ENCODE measurements at regions not wholly inside any gene's neighbourhood (a gene's known extent, or its start where the extent isn't known, plus 50 kb on each side); places are given as distances from the start of the nearest gene placed in this dataset.

- H3K27me3 ChIP-seq (ENCODE audit: insufficient read depth, poor library complexity, severe bottlenecking), result no peaks in the 10 kb centered on the region
- TF ChIP-seq POLR2AphosphoS5 (IDR thresholded peaks at IDR 0.05; ENCODE audit: low read depth) (no peak), GABPA (IDR thresholded peaks at IDR 0.05; ENCODE audit: low read depth) (no peak), SPI1 (IDR thresholded peaks at IDR 0.05; ENCODE audit: borderline replicate concordance, low read depth) (no peak), CTCF (IDR thresholded peaks at IDR 0.05; ENCODE audit: insufficient read depth, low read length) (no peak), REST (IDR thresholded peaks at IDR 0.05; ENCODE audit: insufficient replicate concordance, low read depth) (no peak)
- DNase-seq (ENCODE audit: low read depth in 1 of 2, low spot score in 1 of 2), result no peak
- no peak overlapping the region for H3K27ac ChIP-seq (replicated peaks)
- H3K4me3 ChIP-seq (replicated peaks; ENCODE audit: insufficient read depth, low read length), result no peak overlapping the region
Observed at GRCh38 chr6:14682812-14683211, 563.1 kb upstream of the JARID2 start.

- no peak overlapping the region for H3K4me3 ChIP-seq (replicated peaks; ENCODE audit: insufficient read depth, low read length)
- H3K27me3 ChIP-seq (ENCODE audit: insufficient read depth, poor library complexity, severe bottlenecking), result no peaks in the 10 kb centered on the region
- TF ChIP-seq REST (IDR thresholded peaks at IDR 0.05; ENCODE audit: insufficient replicate concordance, low read depth), result no peak
- TF ChIP-seq GABPA (IDR thresholded peaks at IDR 0.05; ENCODE audit: low read depth), result no peak
- TF ChIP-seq SPI1 (IDR thresholded peaks at IDR 0.05; ENCODE audit: borderline replicate concordance, low read depth), result no peak
- TF ChIP-seq CTCF (IDR thresholded peaks at IDR 0.05; ENCODE audit: insufficient read depth, low read length), result no peak
- no peak for TF ChIP-seq POLR2AphosphoS5 (IDR thresholded peaks at IDR 0.05; ENCODE audit: low read depth)
- no peak overlapping the region for H3K27ac ChIP-seq (replicated peaks)
- no peak for DNase-seq (ENCODE audit: low read depth in 1 of 2, low spot score in 1 of 2)
Observed at GRCh38 chr6:14689639-14690038, 556.2 kb upstream of the JARID2 start.

- no peak for TF ChIP-seq POLR2AphosphoS5 (IDR thresholded peaks at IDR 0.05; ENCODE audit: low read depth)
- TF ChIP-seq SPI1 (IDR thresholded peaks at IDR 0.05; ENCODE audit: borderline replicate concordance, low read depth), result no peak
- no peak for TF ChIP-seq GABPA (IDR thresholded peaks at IDR 0.05; ENCODE audit: low read depth)
- TF ChIP-seq REST (IDR thresholded peaks at IDR 0.05; ENCODE audit: insufficient replicate concordance, low read depth), result no peak
- TF ChIP-seq CTCF (IDR thresholded peaks at IDR 0.05; ENCODE audit: insufficient read depth, low read length), result no peak
- no peak for DNase-seq (ENCODE audit: low read depth in 1 of 2, low spot score in 1 of 2)
- Histone ChIP-seq H3K27me3 (ENCODE audit: insufficient read depth, poor library complexity, severe bottlenecking) (no peaks in the 10 kb centered on the region), H3K4me3 (replicated peaks; ENCODE audit: insufficient read depth, low read length) (no peak overlapping the region), H3K27ac (replicated peaks) (no peak overlapping the region)
Observed at GRCh38 chr6:14690120-14691056, 555.5 kb upstream of the JARID2 start.

Data from HL-60 (cell line).